ENCODE measurements at regions not wholly inside any gene's neighbourhood (a gene's known extent, or its start where the extent isn't known, plus 50 kb on each side); places are given as distances from the start of the nearest gene placed in this dataset.
"Not testable (repeated sequence)": the region's sequence is repeated elsewhere in the genome, so short reads cannot be mapped to it uniquely, and the experiment has no call there.

DNA sequence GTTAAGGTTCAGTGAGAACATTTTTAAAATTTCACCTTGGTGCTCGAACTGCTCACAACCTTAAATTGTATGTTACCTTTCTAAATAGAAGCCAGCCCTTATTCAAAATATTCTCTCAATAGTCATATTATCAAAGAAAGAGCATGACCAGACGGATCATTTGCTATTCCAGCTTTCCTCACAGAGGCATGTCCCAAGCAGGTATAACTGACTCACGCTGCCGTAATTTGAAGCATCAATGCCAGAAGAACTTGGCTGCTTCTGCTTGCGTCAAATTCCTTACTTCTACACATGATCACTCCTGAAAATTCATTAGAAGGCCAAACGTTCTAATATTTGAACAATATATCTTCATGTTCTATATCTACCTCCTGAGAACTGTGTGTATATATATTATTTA is 69.5 kb upstream of the VGLL4 start:
- DNase-seq (ENCODE audit: low read depth in 2 of 2, low spot score in 1 of 2), result no peak

- no peak for DNase-seq (ENCODE audit: low read depth in 2 of 2, low spot score in 1 of 2)
Measured at GRCh38 chr3:11712646-11713045, 68.9 kb upstream of the VGLL4 start.

DNA sequence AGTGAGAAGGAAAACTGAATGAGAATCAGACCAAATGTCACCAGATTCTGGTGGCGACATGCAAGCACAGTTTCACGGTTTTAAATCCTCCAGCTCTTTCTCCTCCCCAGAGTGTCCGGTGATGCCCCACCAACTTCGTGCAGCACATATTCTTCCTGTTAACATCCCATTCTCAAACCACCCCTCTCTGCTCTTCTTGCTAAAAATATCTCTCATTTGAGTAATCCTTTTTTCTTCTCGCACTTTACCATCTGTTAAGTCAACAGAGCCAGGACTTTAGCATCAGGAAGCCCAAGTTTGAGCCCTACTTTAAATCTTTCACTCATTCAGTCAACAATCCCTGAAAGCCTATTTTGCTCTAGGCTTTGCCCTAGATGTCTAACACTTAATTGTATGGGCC is 68.2 kb upstream of the VGLL4 start:
- DNase-seq (ENCODE audit: low read depth in 2 of 2, low spot score in 1 of 2), result no peak

GRCh38 chr3:11709782-11710181 is 66.1 kb upstream of the VGLL4 start:
- DNase-seq (ENCODE audit: low read depth in 2 of 2, low spot score in 1 of 2), result no peak

GRCh38 chr3:11707084-11707483 is 63.4 kb upstream of the VGLL4 start:
- not testable (repeated sequence) for DNase-seq (ENCODE audit: low read depth in 2 of 2, low spot score in 1 of 2)

- no peak for DNase-seq (ENCODE audit: low read depth in 2 of 2, low spot score in 1 of 2)
Measured at GRCh38 chr3:11706604-11707003, 62.9 kb upstream of the VGLL4 start.

DNA sequence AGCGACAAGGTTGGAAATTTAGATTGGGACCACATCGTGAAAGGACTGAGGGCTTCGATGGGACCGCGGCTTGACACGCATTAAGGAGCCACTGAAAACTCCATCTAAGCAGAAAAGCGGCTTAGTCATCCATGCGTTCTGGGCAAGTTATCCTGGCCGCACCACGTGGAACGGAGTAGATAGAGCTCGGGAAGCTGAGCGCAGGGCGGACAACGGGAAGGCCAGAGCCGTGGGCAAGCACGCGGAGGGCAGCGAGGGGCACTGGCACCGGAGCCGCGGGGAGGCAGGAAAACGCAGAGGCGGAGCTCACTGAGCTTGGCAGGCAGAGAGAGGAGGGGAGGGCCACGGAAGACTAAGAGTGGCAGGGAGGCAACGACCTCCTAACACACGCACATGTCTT is 61.3 kb upstream of the VGLL4 start:
- no peak for DNase-seq (ENCODE audit: low read depth in 2 of 2, low spot score in 1 of 2)

DNA sequence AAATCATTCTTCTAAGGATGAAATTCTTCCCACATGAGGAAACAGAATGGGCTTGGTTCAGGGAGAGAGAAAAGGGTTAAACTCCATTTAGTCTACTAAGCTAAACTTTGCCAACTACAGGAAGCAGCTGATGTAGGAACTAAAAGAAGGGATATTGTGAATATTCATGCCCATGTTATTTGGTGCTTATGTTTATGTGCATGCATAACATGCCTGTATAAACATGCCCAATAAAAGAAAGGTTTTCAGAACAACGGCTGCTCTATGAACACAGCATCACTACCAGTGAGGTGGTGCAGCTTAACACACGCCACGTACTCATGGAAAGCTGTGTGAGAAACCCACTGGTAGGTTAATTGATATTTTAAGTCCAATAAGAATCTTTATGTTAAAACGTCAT is 59.4 kb upstream of the VGLL4 start:
- no peak for DNase-seq (ENCODE audit: low read depth in 2 of 2, low spot score in 1 of 2)

DNA sequence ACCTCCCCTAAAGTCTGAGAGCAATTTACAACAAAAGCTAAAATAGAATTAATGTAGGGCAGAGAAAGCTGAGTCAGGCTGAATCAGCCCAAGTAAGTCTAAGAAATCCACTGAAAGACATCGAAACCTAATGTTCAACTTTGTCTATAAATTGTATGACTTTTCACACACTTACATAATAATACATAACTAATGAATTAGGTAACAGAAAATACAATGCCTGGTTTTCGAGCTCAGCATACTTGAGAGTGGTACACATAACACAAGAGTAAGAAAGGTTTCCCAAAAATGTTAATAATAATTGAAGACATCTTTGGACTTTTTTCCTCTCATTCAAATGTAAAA is 55.3 kb upstream of the VGLL4 start:
- DNase-seq (ENCODE audit: low read depth in 2 of 2, low spot score in 1 of 2), result no peak

DNA sequence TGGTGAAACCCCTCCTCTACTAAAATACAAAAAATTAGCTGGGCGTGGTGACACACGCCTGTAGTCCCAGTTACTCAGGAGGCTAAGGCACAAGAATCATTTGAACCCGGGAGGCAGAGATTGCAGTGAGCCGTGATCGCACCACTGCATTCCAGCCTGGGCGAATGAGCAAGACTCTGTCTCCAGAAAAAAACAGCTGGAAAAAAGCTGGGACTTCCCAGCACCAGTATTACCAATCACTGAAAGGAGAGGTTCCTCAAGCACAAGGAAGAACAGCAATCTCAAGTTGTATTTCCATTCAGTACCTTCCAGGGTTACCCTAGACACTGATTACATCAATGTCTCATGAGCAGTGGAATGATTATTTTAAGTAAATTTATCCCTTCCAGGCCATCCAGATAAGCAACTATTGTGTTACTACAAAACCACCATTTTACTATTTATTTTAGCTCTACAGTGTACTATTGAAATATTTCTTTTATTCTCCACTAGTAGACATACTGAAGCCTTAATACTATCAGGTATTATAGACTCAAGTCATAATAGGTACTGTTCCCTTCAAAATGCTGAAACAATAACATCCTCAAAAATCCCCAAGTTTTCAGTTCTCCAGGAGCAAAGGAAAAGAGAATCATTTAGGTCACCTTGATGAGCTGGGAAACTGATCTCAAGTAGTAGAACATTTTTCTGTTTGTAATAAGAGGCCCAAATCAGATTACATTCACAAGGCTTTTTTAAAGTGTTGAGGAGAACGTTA is 54.8 kb upstream of the VGLL4 start:
- DNase-seq (ENCODE audit: low read depth in 2 of 2, low spot score in 1 of 2), result no peak

GRCh38 chr3:11697701-11698100 is 54.0 kb upstream of the VGLL4 start:
- DNase-seq (ENCODE audit: low read depth in 2 of 2, low spot score in 1 of 2), result no peak

GRCh38 chr3:11696054-11696453 is 52.3 kb upstream of the VGLL4 start:
- no peak for DNase-seq (ENCODE audit: low read depth in 2 of 2, low spot score in 1 of 2)

Data from stimulated activated CD8-positive, alpha-beta memory T cell treated with anti-CD3 and anti-CD28 coated beads, Interleukin-4, amount 100 ng/mL, for 1 hour (primary cell).